Fibroblast of pulmonary artery (primary cell): ENCODE measurements at regions not wholly inside any gene's neighbourhood (a gene's known extent, or its start where the extent isn't known, plus 50 kb on each side); places are given as distances from the start of the nearest gene placed in this dataset.

Source experiments
- DNase-seq: peaks from one replicate; pipeline ENCODE4 v3.0.0-alpha.2; 2010; ENCODE audit warnings: low read depth
- H3K4me3 ChIP-seq: replicated peaks from 2 replicates; pipeline ENCODE4 v1.5.1; 2011; ENCODE audit warnings: low read depth, mild to moderate bottlenecking, control low read depth, low read length, moderate library complexity
- CTCF ChIP-seq: IDR thresholded peaks from 2 replicates; pipeline ENCODE4 v1.5.1; 2011; ENCODE audit warnings: mild to moderate bottlenecking, control low read depth, low read length, inconsistent platforms; ENCODE audit errors: missing control alignments

- DNase-seq, result no peak
- H3K4me3 ChIP-seq, result no peak overlapping the region
- TF ChIP-seq CTCF, result no peak
Observed at GRCh38 chr6:90849686-90850085, 262.8 kb upstream of the MAP3K7 start.

GRCh38 chr6:90846824-90847223 lies 260.0 kb upstream of the MAP3K7 start:
- DNase-seq, result no peak
- H3K4me3 ChIP-seq, result no peak overlapping the region

GRCh38 chr6:90835596-90836212 lies 248.8 kb upstream of the MAP3K7 start:
- no peak overlapping the region for H3K4me3 ChIP-seq
- no peak for TF ChIP-seq CTCF
- no peak for DNase-seq

More at GRCh38 chr6:90846824-90847223, 260.0 kb upstream of the MAP3K7 start:
- no peak for TF ChIP-seq CTCF

GRCh38 chr6:90829311-90829710 lies 242.4 kb upstream of the MAP3K7 start:
- TF ChIP-seq CTCF, result no peak
- H3K4me3 ChIP-seq, result no peak overlapping the region
- DNase-seq, result no peak

DNA sequence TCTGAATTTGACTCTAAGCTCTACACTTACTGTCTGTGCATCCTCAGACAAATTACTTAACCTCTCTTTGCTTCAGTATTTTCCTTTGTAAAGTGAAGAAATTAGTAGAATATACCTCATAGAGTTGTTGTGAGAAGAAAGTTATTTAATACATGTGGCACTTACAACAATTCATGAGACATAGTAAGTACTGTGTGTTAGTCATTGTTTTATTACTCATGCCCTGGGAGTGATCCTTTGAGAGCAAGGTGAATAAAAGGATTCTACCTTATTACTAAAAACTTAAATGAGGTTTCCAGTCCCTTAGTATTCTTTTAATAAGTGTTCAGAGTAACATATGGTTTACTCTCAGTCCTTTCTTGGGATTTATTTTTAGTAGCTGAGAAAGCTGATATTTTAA lies 233.6 kb upstream of the MAP3K7 start:
- no peak overlapping the region for H3K4me3 ChIP-seq
- DNase-seq, result no peak
- TF ChIP-seq CTCF, result no peak

DNA sequence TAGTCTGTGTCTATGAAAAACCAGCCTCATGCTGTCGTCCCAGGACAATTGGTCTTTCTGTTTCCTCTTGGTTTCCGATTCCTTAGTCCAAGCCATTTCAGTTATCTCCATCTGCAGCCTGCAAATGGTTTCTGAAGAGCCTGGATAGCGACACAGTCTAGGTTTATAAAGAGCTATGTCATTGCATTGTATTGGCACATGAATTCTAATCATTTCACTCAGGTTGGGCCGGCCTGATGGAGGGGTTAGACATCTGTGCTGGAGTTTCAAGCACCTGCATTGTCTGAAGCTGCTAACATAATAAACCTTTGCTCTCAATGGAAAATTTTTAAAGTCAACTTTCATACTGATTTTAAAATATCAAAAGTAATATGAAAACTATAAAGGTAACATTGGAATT lies 232.6 kb upstream of the MAP3K7 start:
- H3K4me3 ChIP-seq, result no peak overlapping the region
- TF ChIP-seq CTCF, result no peak
- DNase-seq, result no peak

GRCh38 chr6:90818163-90818562 lies 231.3 kb upstream of the MAP3K7 start:
- no peak overlapping the region for H3K4me3 ChIP-seq
- no peak for DNase-seq
- no peak for TF ChIP-seq CTCF
